ENCODE measurements at regions not wholly inside any gene's neighbourhood (a gene's known extent, or its start where the extent isn't known, plus 50 kb on each side); places are given as distances from the start of the nearest gene placed in this dataset.

GRCh38 chr12:18868717-18869116 lies 130.8 kb downstream of the CAPZA3 start:
- H3K27ac ChIP-seq, result no peak overlapping the region
- no peak for DNase-seq
- no peaks in the 10 kb centered on the region for H3K36me3 ChIP-seq
- TF ChIP-seq POLR2A (IDR thresholded peaks at IDR 0.05), result no peak
- TF ChIP-seq CTCF (IDR thresholded peaks at IDR 0.05), result no peak
- no peak overlapping the region for H3K4me3 ChIP-seq
- no peaks in the 10 kb centered on the region for H3K4me1 ChIP-seq
- intact Hi-C loops (cut with DNase I; ENCODE audit: low total_unique reads), result no loop called here
- no peaks in the 10 kb centered on the region for H3K27me3 ChIP-seq
- H3K9me3 ChIP-seq, result no peaks in the 10 kb centered on the region

GRCh38 chr12:18872770-18873169 lies 134.9 kb downstream of the CAPZA3 start:
- TF ChIP-seq POLR2A (IDR thresholded peaks at IDR 0.05), result no peak
- no peak for TF ChIP-seq CTCF (IDR thresholded peaks at IDR 0.05)
- Histone ChIP-seq H3K27me3 (no peaks in the 10 kb centered on the region), H3K4me1 (no peaks in the 10 kb centered on the region), H3K4me3 (no peak overlapping the region), H3K27ac (no peak overlapping the region), H3K9me3 (no peaks in the 10 kb centered on the region), H3K36me3 (no peaks in the 10 kb centered on the region)
- no peak for DNase-seq
- intact Hi-C loops (cut with DNase I; ENCODE audit: low total_unique reads), result no loop called here

GRCh38 chr12:18878676-18879180 lies 140.8 kb downstream of the CAPZA3 start:
- no peak overlapping the region for H3K4me3 ChIP-seq
- H3K27ac ChIP-seq, result no peak overlapping the region
- TF ChIP-seq POLR2A (IDR thresholded peaks at IDR 0.05) (no peak), CTCF (IDR thresholded peaks at IDR 0.05) (no peak)
- H3K4me1 ChIP-seq, result no peaks in the 10 kb centered on the region
- H3K27me3 ChIP-seq, result no peaks in the 10 kb centered on the region
- intact Hi-C loops (cut with DNase I; ENCODE audit: low total_unique reads), result no loop called here
- no peak for DNase-seq
- no peaks in the 10 kb centered on the region for H3K9me3 ChIP-seq
- no peaks in the 10 kb centered on the region for H3K36me3 ChIP-seq

- H3K27me3 ChIP-seq, result no peaks in the 10 kb centered on the region
- H3K4me3 ChIP-seq, result no peak overlapping the region
- TF ChIP-seq POLR2A (IDR thresholded peaks at IDR 0.05), result no peak
- TF ChIP-seq CTCF (IDR thresholded peaks at IDR 0.05), result no peak
- DNase-seq, result no peak
- H3K4me1 ChIP-seq, result no peaks in the 10 kb centered on the region
- H3K9me3 ChIP-seq, result no peaks in the 10 kb centered on the region
- H3K36me3 ChIP-seq, result no peaks in the 10 kb centered on the region
- intact Hi-C loops (cut with DNase I; ENCODE audit: low total_unique reads), result no loop called here
- H3K27ac ChIP-seq, result no peak overlapping the region
Measured at GRCh38 chr12:18882690-18883089, 144.8 kb downstream of the CAPZA3 start.

- intact Hi-C loops (cut with DNase I; ENCODE audit: low total_unique reads), result no loop called here
- Histone ChIP-seq H3K27ac (no peak overlapping the region), H3K4me1 (no peaks in the 10 kb centered on the region), H3K27me3 (no peaks in the 10 kb centered on the region), H3K4me3 (no peak overlapping the region), H3K9me3 (no peaks in the 10 kb centered on the region), H3K36me3 (no peaks in the 10 kb centered on the region)
- no peak for DNase-seq
- no peak for TF ChIP-seq POLR2A (IDR thresholded peaks at IDR 0.05)
- TF ChIP-seq CTCF (IDR thresholded peaks at IDR 0.05), result no peak
Measured at GRCh38 chr12:18886962-18887361, 149.0 kb downstream of the CAPZA3 start.
